Suprapubic skin (tissue), 3 donors: ENCODE measurements at regions not wholly inside any gene's neighbourhood (a gene's known extent, or its start where the extent isn't known, plus 50 kb on each side); places are given as distances from the start of the nearest gene placed in this dataset.

Experiments
- POLR2A ChIP-seq, 2 donors: fragments of 450-650 bp; IDR thresholded peaks; one replicate each; pipeline ENCODE4 v1.6.1; 2017; ENCODE audit warnings: antibody characterized with exemption in 2 of 2, mild to moderate bottlenecking in 2 of 2, moderate library complexity in 2 of 2
- TF ChIP-seq, protein P1 (sequence below), 2 donors: fragments of 200-600 bp in 1 of 2; fragments of 450-650 bp in 1 of 2; sonication (generic) in 1 of 2; IDR thresholded peaks; one replicate each; pipeline ENCODE4 v1.5.1; 2016 to 2019; ENCODE audit warnings: antibody characterized with exemption in 2 of 2, mild to moderate bottlenecking in 1 of 2, moderate library complexity in 1 of 2

DNA sequence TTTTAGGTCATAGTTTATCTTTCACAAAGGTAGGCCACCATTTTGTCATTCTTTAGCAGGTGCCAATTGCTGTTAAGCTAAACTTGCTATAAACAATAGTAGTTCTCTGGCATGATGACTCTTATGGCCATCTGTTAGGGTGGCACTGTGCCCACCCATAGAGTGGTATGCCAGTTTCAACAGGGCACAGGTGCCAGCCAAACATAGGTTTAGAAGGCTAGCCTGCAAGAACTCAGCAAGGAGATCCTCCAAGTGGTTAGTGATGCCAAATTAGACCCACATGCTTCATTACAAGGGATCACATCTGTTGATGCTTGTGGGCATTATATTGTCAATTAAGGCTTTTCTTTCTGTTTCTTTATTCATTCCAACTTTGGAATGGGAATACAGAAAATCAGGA lies 204.5 kb downstream of the FMR1NB start:
- TF ChIP-seq, protein P1, sequence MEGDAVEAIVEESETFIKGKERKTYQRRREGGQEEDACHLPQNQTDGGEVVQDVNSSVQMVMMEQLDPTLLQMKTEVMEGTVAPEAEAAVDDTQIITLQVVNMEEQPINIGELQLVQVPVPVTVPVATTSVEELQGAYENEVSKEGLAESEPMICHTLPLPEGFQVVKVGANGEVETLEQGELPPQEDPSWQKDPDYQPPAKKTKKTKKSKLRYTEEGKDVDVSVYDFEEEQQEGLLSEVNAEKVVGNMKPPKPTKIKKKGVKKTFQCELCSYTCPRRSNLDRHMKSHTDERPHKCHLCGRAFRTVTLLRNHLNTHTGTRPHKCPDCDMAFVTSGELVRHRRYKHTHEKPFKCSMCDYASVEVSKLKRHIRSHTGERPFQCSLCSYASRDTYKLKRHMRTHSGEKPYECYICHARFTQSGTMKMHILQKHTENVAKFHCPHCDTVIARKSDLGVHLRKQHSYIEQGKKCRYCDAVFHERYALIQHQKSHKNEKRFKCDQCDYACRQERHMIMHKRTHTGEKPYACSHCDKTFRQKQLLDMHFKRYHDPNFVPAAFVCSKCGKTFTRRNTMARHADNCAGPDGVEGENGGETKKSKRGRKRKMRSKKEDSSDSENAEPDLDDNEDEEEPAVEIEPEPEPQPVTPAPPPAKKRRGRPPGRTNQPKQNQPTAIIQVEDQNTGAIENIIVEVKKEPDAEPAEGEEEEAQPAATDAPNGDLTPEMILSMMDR (IDR thresholded peaks at IDR 0.05): no peak
- TF ChIP-seq POLR2A (IDR thresholded peaks at IDR 0.05): no peak
